HEK293 (cell line): ENCODE measurements at regions not wholly inside any gene's neighbourhood (a gene's known extent, or its start where the extent isn't known, plus 50 kb on each side); places are given as distances from the start of the nearest gene placed in this dataset.

Experiments used
- CTCF ChIA-PET: fragments of 350-600 bp; formaldehyde crosslinking; extraction: SDS; loops from one replicate; lab custom pipeline; 2021; ENCODE audit warnings: antibody characterized with exemption; lab: Yijun Ruan, JAX
- POLR2A ChIA-PET: fragments of 300-600 bp; formaldehyde crosslinking; extraction: SDS; loops from one replicate; lab custom pipeline; 2020; ENCODE audit warnings: antibody characterized with exemption, inconsistent platforms; lab: Yijun Ruan, JAX
- H3K27ac ChIP-seq: fragments of 200-500 bp; sonication (Bioruptor generic); 2 replicates; pipeline ENCODE4 v1.5.1; 2014; ENCODE audit warnings: low read depth, low read length, control low read depth, inconsistent platforms; ENCODE audit errors: extremely low read depth
- H3K36me3 ChIP-seq, 2 experiments: fragments of 200-500 bp in 1 of 2; sonication (Bioruptor generic) in 1 of 2; 1 replicate in 1 of 2; 2 replicates in 1 of 2; pipeline ENCODE4 v1.5.1; 2014 to 2017; ENCODE audit warnings: inconsistent platforms in 2 of 2, low read length in 2 of 2; ENCODE audit not compliant: control insufficient read depth in 2 of 2, insufficient read depth in 1 of 2
- H3K4me1 ChIP-seq: fragments of 200-500 bp; sonication (Bioruptor generic); 2 replicates; pipeline ENCODE4 v1.5.1; 2014; ENCODE audit warnings: mild to moderate bottlenecking, low read length, inconsistent platforms; ENCODE audit not compliant: control insufficient read depth, insufficient read depth
- H3K4me3 ChIP-seq: 2 replicates; pipeline ENCODE4 v1.5.1; 2011; ENCODE audit warnings: low read depth, mild to moderate bottlenecking, control low read depth, low read length, moderate library complexity
- H3K9me3 ChIP-seq: fragments of 200-500 bp; sonication (Bioruptor generic); 2 replicates; pipeline ENCODE4 v1.5.1; 2014; ENCODE audit warnings: low read depth, low read length, inconsistent platforms; ENCODE audit not compliant: control insufficient read depth, insufficient read depth
- GLI4 ChIP-seq: fragments of 450-650 bp; formaldehyde crosslinking; IDR thresholded peaks from 2 replicates; pipeline ENCODE4 v1.5.1; 2016; ENCODE audit warnings: missing biosample characterization, missing genetic modification characterization
- GLIS2 ChIP-seq: fragments of 450-650 bp; formaldehyde crosslinking; IDR thresholded peaks from 2 replicates; pipeline ENCODE4 v1.5.1; 2016; ENCODE audit warnings: missing biosample characterization, missing genetic modification characterization
- KLF10 ChIP-seq: fragments of 450-650 bp; IDR thresholded peaks from 2 replicates; pipeline ENCODE4 v1.5.1; 2018; ENCODE audit warnings: missing biosample characterization, mild to moderate bottlenecking, missing genetic modification characterization
- MEIS1 ChIP-seq: sonication (generic); formaldehyde crosslinking; IDR thresholded peaks from 2 replicates; pipeline ENCODE4 v1.8.1; 2022; ENCODE audit warnings: missing genetic modification reagents, mild to moderate bottlenecking, borderline replicate concordance
- MZF1 ChIP-seq: fragments of 450-650 bp; formaldehyde crosslinking; IDR thresholded peaks from 2 replicates; pipeline ENCODE4 v1.5.1; 2017; ENCODE audit warnings: missing biosample characterization, missing genetic modification characterization, borderline replicate concordance
- OVOL3 ChIP-seq: fragments of 450-650 bp; formaldehyde crosslinking; IDR thresholded peaks from 2 replicates; pipeline ENCODE4 v1.5.1; 2016; ENCODE audit warnings: missing biosample characterization, missing genetic modification characterization
- RBAK ChIP-seq: fragments of 450-650 bp; formaldehyde crosslinking; IDR thresholded peaks from 2 replicates; pipeline ENCODE4 v1.5.1; 2016; ENCODE audit warnings: missing biosample characterization, missing genetic modification characterization
- ZBTB1 ChIP-seq: fragments of 450-650 bp; formaldehyde crosslinking; IDR thresholded peaks from 2 replicates; pipeline ENCODE4 v1.5.1; 2016; ENCODE audit warnings: missing biosample characterization, missing genetic modification characterization
- ZNF155 ChIP-seq: fragments of 450-650 bp; formaldehyde crosslinking; IDR thresholded peaks from 2 replicates; pipeline ENCODE4 v1.5.1; 2016; ENCODE audit warnings: missing biosample characterization, missing genetic modification characterization
- ZNF157 ChIP-seq: fragments of 450-650 bp; formaldehyde crosslinking; IDR thresholded peaks from 2 replicates; pipeline ENCODE4 v1.5.1; 2016; ENCODE audit warnings: missing biosample characterization, missing genetic modification characterization
- ZNF16 ChIP-seq: fragments of 450-650 bp; formaldehyde crosslinking; IDR thresholded peaks from 2 replicates; pipeline ENCODE4 v1.5.1; 2016; ENCODE audit warnings: low read depth, missing biosample characterization, missing genetic modification characterization
- ZNF433 ChIP-seq: fragments of 450-650 bp; formaldehyde crosslinking; IDR thresholded peaks from 2 replicates; pipeline ENCODE4 v1.5.1; 2016; ENCODE audit warnings: missing biosample characterization, missing genetic modification characterization, low read depth
- ZNF510 ChIP-seq: fragments of 450-650 bp; formaldehyde crosslinking; IDR thresholded peaks from 2 replicates; pipeline ENCODE4 v1.5.1; 2018; ENCODE audit warnings: mild to moderate bottlenecking, missing genetic modification characterization, missing biosample characterization; ENCODE audit not compliant: insufficient replicate concordance
- ZNF600 ChIP-seq: fragments of 450-650 bp; formaldehyde crosslinking; IDR thresholded peaks from 2 replicates; pipeline ENCODE4 v1.5.1; 2016; ENCODE audit warnings: missing biosample characterization, missing genetic modification characterization
- ZNF660 ChIP-seq: fragments of 450-650 bp; IDR thresholded peaks from 2 replicates; pipeline ENCODE4 v1.5.1; 2018; ENCODE audit warnings: missing biosample characterization, mild to moderate bottlenecking, missing genetic modification characterization
- ZNF707 ChIP-seq: fragments of 450-650 bp; formaldehyde crosslinking; IDR thresholded peaks from 2 replicates; pipeline ENCODE4 v1.5.1; 2016; ENCODE audit warnings: missing biosample characterization, missing genetic modification characterization
- ZNF768 ChIP-seq: fragments of 450-650 bp; formaldehyde crosslinking; IDR thresholded peaks from 2 replicates; pipeline ENCODE4 v1.5.1; 2018; ENCODE audit warnings: missing biosample characterization, mild to moderate bottlenecking, missing genetic modification characterization
- ZNF837 ChIP-seq: fragments of 450-650 bp; formaldehyde crosslinking; IDR thresholded peaks from 2 replicates; pipeline ENCODE4 v1.5.1; 2016; ENCODE audit warnings: missing biosample characterization, missing genetic modification characterization
- ZSCAN23 ChIP-seq: fragments of 450-650 bp; formaldehyde crosslinking; IDR thresholded peaks from 2 replicates; pipeline ENCODE4 v1.5.1; 2016; ENCODE audit warnings: missing biosample characterization, missing genetic modification characterization
- TF ChIP-seq, protein P1 (sequence below): fragments of 450-650 bp; formaldehyde crosslinking; IDR thresholded peaks from 2 replicates; pipeline ENCODE4 v1.5.1; 2016; ENCODE audit warnings: missing biosample characterization, missing genetic modification characterization, low read depth
- TF ChIP-seq, protein P2 (sequence below): fragments of 450-650 bp; formaldehyde crosslinking; IDR thresholded peaks from 2 replicates; pipeline ENCODE4 v1.5.1; 2016; ENCODE audit warnings: missing biosample characterization, missing genetic modification characterization
- TF ChIP-seq, protein P3 (sequence below): fragments of 450-650 bp; formaldehyde crosslinking; IDR thresholded peaks from 2 replicates; pipeline ENCODE4 v1.5.1; 2016; ENCODE audit warnings: missing biosample characterization, missing genetic modification characterization
- TF ChIP-seq, protein P4 (sequence below): fragments of 450-650 bp; formaldehyde crosslinking; IDR thresholded peaks from 2 replicates; pipeline ENCODE4 v1.5.1; 2016; ENCODE audit warnings: missing biosample characterization, missing genetic modification characterization

DNA sequence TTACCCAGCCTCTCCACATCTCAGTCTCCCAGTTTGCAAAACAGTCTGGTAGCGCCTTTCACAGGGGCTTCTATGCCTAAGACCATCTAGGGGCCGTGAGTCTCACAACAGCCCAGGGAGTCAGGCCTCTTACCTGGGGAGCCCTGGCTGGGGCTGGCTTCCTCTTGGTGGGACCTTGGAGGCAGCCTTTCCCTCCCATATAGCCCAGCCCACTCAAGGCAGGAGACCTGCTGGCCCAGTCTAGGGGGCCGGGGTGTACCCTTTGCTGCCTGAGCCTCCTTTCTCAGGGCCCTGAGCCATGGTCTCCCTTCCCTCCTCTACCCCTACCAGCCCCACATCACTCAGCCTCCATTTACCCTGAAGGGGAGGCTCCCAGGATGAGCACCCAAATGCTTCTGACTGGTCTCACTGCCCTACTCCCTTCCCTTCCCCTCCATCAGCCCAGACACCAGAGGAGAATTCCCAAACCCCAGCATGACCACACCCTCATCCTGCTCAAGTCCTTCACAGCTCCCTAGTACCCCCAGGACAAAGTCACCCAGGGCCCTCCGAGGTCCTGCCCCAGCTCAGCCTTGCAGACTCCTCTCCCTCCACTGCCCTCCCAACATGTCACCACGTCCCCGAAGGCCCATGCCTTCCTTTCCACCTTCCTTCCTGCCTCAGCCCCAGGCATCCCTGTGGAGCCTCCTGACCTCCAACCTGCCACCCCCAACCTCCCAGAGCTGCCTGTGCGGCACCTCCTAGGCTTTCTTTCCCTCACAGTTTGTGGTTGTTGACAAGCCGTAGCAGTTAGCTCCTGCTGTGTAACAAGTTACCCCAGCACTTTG, 55.3 kb downstream of the BARX1 start (continued):
- TF ChIP-seq, protein P1, sequence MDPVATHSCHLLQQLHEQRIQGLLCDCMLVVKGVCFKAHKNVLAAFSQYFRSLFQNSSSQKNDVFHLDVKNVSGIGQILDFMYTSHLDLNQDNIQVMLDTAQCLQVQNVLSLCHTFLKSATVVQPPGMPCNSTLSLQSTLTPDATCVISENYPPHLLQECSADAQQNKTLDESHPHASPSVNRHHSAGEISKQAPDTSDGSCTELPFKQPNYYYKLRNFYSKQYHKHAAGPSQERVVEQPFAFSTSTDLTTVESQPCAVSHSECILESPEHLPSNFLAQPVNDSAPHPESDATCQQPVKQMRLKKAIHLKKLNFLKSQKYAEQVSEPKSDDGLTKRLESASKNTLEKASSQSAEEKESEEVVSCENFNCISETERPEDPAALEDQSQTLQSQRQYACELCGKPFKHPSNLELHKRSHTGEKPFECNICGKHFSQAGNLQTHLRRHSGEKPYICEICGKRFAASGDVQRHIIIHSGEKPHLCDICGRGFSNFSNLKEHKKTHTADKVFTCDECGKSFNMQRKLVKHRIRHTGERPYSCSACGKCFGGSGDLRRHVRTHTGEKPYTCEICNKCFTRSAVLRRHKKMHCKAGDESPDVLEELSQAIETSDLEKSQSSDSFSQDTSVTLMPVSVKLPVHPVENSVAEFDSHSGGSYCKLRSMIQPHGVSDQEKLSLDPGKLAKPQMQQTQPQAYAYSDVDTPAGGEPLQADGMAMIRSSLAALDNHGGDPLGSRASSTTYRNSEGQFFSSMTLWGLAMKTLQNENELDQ (tag by site-specific recombination): no peak
- TF ChIP-seq ZNF600 (tag by site-specific recombination): no peak
- no peak for TF ChIP-seq MZF1
- no peak for TF ChIP-seq OVOL3 (tag by site-specific recombination)
- TF ChIP-seq, protein P2, sequence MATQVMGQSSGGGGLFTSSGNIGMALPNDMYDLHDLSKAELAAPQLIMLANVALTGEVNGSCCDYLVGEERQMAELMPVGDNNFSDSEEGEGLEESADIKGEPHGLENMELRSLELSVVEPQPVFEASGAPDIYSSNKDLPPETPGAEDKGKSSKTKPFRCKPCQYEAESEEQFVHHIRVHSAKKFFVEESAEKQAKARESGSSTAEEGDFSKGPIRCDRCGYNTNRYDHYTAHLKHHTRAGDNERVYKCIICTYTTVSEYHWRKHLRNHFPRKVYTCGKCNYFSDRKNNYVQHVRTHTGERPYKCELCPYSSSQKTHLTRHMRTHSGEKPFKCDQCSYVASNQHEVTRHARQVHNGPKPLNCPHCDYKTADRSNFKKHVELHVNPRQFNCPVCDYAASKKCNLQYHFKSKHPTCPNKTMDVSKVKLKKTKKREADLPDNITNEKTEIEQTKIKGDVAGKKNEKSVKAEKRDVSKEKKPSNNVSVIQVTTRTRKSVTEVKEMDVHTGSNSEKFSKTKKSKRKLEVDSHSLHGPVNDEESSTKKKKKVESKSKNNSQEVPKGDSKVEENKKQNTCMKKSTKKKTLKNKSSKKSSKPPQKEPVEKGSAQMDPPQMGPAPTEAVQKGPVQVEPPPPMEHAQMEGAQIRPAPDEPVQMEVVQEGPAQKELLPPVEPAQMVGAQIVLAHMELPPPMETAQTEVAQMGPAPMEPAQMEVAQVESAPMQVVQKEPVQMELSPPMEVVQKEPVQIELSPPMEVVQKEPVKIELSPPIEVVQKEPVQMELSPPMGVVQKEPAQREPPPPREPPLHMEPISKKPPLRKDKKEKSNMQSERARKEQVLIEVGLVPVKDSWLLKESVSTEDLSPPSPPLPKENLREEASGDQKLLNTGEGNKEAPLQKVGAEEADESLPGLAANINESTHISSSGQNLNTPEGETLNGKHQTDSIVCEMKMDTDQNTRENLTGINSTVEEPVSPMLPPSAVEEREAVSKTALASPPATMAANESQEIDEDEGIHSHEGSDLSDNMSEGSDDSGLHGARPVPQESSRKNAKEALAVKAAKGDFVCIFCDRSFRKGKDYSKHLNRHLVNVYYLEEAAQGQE (tag by site-specific recombination): no peak
- no peak for TF ChIP-seq RBAK (tag by site-specific recombination)

DNA sequence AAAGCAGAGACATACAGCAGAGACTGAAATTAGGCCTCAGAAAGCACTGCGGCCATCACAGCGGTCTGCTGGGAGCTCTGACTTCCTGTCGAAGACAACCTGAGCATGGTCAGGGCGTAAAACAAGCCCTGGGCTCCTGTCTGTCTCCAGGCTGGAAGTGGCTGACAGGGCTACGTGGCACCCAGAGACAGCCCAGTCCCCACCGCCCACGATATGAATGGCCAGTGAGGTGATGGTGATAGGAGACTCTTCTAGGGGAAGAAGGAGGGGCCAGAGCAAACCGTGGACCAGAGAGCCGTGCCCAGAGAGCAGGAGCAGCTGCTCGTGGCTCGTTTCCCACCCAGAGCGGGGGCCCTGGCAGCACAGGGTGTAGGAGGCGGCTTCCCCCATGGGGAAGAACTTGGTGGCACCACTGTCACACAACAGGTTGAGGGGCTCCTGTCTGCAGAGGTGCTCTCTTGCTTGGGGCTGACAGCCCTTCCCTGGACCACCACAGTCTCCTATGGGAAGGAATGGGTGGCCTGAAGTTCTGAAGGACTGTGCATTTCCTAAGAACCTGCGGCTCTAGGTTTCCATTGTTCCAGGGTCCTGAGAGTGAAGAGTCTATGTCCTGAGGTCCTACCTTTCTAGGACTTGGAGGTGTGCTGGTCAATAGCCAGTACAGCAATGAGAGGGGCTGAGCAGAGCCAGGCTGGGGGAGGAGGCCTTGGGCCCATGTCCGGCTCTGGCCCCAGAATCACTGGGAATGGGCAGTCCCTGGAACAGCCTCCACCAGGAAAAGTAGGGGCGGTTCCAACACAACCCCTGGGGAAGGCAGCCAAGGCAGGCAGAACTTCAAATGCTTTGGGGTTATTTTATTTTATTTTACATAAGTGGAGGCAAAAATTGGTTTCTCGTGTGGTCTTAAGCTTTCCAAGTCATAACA, 56.4 kb downstream of the BARX1 start:
- Histone ChIP-seq H3K4me1 (no peaks in the 10 kb centered on the region), H3K4me3 (no peak overlapping the region), H3K9me3 (no peaks in the 10 kb centered on the region), H3K36me3 (no peaks in the 10 kb centered on the region), H3K27ac (no peak overlapping the region)
- CTCF ChIA-PET: no interaction called here
- POLR2A ChIA-PET: interaction anchor here (0.7 kb wide), 1 partner anchor 69 kb away, joined by 3 read pairs; no protein-coding TSS in a partner anchor
- no peak for TF ChIP-seq GLI4 (tag by site-specific recombination)
- no peak for TF ChIP-seq ZNF510 (tag by site-specific recombination)

DNA sequence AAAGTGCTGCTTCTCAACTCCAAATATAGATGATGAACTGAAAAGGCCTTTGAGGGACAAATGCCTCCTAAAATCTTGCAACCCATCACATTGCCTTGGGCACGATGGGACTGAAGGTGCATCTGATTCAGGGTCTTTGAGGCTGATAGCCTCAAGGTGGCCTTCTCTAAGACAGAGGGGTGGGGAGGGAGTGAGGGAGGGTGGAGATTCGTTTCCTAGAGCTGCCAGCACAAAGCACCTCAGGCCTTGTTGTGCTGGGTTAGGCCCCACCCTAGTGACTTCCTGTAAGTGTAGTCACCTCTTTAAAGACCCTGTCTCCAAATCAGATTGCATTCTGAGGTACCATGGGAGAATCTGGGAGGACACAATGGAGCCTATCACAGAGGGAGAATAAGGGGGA, 57.1 kb downstream of the BARX1 start:
- ChIA-PET CTCF (no interaction called here), POLR2A (no interaction called here)
- no peaks in the 10 kb centered on the region for H3K4me1 ChIP-seq
- no peaks in the 10 kb centered on the region for H3K9me3 ChIP-seq
- H3K4me3 ChIP-seq: no peak overlapping the region
- no peaks in the 10 kb centered on the region for H3K36me3 ChIP-seq
- no peak overlapping the region for H3K27ac ChIP-seq
- no peak for TF ChIP-seq ZSCAN23 (tag by site-specific recombination)
- TF ChIP-seq ZNF837 (tag by site-specific recombination): no peak
- no peak for TF ChIP-seq ZNF16
- no peak for TF ChIP-seq ZNF768
- TF ChIP-seq, protein P3, sequence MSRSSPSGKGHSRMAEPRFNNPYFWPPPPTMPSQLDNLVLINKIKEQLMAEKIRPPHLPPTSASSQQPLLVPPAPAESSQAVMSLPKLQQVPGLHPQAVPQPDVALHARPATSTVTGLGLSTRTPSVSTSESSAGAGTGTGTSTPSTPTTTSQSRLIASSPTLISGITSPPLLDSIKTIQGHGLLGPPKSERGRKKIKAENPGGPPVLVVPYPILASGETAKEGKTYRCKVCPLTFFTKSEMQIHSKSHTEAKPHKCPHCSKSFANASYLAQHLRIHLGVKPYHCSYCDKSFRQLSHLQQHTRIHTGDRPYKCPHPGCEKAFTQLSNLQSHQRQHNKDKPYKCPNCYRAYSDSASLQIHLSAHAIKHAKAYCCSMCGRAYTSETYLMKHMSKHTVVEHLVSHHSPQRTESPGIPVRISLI (tag by site-specific recombination): no peak
- no peak for TF ChIP-seq ZNF157
- TF ChIP-seq ZNF155 (tag by site-specific recombination): no peak
- TF ChIP-seq ZNF433: no peak
- no peak for TF ChIP-seq MEIS1 (CRISPR knock-in tag)
- TF ChIP-seq GLIS2 (tag by site-specific recombination): no peak
- no peak for TF ChIP-seq ZNF707 (tag by site-specific recombination)
- no peak for TF ChIP-seq ZBTB1 (tag by site-specific recombination)
- TF ChIP-seq KLF10 (tag by site-specific recombination): no peak
- TF ChIP-seq ZNF660: no peak
- TF ChIP-seq, protein P4, sequence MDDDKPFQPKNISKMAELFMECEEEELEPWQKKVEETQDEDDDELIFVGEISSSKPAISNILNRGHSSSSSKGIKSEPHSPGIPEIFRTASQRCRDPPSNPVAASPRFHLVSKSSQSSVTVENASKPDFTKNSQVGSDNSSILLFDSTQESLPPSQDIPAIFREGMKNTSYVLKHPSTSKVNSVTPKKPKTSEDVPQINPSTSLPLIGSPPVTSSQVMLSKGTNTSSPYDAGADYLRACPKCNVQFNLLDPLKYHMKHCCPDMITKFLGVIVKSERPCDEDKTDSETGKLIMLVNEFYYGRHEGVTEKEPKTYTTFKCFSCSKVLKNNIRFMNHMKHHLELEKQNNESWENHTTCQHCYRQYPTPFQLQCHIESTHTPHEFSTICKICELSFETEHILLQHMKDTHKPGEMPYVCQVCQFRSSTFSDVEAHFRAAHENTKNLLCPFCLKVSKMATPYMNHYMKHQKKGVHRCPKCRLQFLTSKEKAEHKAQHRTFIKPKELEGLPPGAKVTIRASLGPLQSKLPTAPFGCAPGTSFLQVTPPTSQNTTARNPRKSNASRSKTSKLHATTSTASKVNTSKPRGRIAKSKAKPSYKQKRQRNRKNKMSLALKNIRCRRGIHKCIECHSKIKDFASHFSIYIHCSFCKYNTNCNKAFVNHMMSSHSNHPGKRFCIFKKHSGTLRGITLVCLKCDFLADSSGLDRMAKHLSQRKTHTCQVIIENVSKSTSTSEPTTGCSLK (tag by site-specific recombination): no peak
